GM21528 (cell line): ENCODE measurements at regions not wholly inside any gene's neighbourhood (a gene's known extent, or its start where the extent isn't known, plus 50 kb on each side); places are given as distances from the start of the nearest gene placed in this dataset.
A peak's percentile ranks its signal among the peaks of the same experiment; 100 is the strongest.

Experiments
- ATAC-seq: cut with Tn5 transposase; IDR thresholded peaks from one replicate; pipeline ENCODE4 v1.9.1; 2021; ENCODE audit warnings: mild to moderate bottlenecking, moderate library complexity; ENCODE audit not compliant: unreplicated experiment, low FRiP score

DNA sequence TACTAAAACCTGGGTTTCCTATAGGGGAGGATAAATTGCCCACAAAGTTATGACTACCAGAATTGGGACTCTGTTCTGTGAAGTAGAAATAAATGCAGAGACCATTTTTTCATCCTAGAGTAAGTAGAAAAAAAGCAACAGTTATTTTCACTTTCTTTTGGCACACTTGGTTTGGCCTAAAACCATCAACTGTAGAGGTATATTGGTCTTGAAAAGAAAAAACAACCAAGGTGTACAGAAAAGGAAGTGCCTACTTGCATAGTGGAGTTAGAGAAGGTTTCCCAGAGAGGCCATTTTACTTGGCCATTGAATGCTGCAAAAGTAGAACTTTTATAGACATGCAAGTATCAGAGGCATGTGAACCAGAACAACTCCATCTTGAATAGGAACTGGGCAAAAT, 89.4 kb upstream of the TACR1 start:
- peak; percentile 46 for ATAC-seq

DNA sequence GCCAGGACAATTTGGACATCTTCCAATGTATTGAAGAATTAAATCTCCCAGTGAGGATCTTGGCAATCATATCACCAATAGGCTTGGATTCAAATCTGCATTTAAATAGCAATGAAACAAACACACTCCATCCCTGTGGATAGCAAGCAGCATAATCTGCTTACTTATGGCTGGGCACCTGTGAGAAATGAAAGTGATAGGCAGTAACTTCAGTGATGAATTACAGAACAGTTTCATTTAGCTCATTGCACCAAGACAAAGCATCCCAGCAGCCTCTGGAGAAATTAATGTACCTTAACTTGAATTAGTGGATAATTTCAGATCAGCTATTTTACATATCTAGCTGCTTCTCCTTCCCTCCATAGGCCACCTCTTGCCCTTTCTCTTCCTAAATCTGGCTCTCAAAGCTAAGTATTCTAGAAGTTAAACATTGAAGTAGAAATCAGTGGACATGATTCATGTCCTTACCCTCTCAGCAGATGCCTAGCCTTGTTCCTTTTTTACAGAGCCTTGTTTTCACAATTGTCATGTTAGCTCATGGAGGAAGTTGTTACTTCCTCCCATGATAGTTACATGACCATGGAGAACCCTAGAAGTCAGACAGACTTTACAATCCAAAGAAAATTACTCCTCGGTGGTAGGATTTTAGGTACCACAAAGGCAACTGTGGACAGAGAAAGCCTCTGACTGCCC, 88.5 kb upstream of the TACR1 start:
- peak; percentile 72 for ATAC-seq

GRCh38 chr2:75284345-75284744, 85.0 kb upstream of the TACR1 start:
- ATAC-seq: no peak

DNA sequence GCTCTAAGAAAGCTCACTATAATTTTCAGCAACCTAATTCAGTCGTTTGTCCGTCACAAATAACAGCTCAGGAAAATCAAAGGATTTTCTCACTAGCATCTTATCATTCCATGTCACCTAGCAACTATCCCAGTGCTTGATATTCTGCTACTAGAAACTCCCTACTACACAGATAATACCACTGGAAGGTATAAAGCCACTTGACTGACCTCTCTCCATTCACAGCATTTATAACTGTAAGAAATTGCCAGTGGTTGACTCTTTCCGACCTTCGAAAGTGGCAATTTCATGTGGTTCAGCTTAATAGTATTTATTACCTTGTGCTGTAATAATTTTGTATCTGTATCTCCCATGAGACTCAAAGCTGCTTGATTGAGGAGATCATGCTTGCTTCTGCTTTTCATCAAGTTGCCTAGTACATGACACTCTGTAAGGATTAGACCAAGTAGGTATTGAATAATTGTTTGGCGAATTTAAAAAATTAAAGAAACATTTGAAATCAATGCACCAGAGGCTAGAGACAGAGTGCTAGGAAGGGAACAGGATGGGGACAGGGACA, 79.6 kb upstream of the TACR1 start:
- no peak for ATAC-seq

DNA sequence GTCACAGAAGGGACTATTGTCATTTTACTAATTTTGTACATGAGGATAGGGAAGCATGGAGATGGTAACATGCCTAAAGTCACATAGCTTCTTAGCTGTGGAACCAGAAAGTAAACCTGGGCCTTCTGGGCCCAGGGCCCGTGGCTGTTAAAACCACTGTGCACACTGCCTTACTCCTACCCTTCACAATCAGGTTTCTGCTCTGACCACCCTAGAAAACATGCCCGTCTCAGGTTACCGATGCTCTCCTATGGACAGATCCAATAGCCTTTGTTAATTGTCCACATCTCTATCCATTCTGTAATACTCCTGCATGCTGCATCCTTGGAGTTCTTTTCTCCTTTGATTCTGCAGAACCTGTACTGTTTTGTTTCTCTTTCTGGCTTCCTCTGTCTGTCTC, 79.0 kb upstream of the TACR1 start:
- no peak for ATAC-seq

DNA sequence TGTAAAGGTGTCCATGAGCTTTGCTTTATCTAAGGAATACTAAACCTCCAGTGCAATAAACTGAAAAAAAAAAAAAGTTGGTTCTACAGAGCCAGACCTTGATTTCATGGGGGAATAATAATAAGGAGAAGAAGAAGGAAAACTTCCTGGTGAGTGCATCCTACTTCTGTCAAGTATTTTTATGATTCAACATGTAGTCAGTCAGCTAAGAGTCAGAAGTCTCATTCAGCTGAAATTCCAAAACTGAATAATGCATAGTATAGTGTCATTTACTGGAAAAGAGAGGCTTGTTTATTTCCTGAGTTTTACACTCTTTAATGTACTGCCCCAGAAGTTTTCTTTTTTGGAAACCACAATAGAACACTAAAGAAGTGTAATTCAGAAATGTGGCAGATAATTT, 77.8 kb upstream of the TACR1 start:
- no peak for ATAC-seq

- no peak for ATAC-seq
Observed at GRCh38 chr2:75276093-75277029, 77.0 kb upstream of the TACR1 start.

DNA sequence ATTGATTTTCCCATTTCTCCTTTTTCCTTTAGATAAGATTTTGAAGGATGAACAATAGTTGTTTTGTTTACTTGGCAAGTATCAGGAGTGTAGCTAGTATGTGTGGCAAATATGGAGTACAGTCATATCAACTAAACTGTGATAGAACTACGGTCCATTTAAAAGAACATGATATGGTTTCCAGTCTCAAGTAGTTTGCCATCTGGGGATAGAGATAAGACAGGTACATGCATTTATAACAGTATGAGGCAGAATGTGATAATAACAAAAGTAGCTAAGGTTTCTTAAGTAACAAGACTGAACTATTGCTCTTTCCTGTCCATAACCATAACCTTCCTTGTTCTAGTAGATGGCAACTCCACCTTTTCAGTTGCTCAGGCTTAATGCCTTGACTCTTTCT, 75.6 kb upstream of the TACR1 start:
- no peak for ATAC-seq

GRCh38 chr2:75268112-75268511, 68.8 kb upstream of the TACR1 start:
- no peak for ATAC-seq

DNA sequence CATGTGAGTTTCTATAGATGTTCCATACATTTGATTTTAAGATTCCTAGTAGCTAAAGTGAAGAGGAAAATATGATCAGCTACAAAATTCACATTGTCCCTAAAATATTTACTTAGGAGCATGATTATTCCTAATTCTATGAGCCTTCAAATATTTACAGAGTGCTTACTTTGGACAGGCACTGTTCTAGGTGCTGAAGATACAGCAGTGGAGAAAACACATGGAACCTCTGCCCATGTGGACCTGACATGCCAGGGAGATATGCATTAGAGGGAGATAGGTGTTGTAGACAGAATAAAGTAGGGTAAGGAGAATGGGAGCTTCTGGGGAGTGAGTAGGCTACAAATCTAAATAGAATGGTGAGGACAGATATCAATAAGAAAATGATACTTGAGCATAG, 62.6 kb upstream of the TACR1 start:
- no peak for ATAC-seq

- no peak for ATAC-seq
Observed at GRCh38 chr2:75260946-75261345, 61.6 kb upstream of the TACR1 start.

GRCh38 chr2:75258620-75259019, 59.3 kb upstream of the TACR1 start:
- ATAC-seq: no peak

DNA sequence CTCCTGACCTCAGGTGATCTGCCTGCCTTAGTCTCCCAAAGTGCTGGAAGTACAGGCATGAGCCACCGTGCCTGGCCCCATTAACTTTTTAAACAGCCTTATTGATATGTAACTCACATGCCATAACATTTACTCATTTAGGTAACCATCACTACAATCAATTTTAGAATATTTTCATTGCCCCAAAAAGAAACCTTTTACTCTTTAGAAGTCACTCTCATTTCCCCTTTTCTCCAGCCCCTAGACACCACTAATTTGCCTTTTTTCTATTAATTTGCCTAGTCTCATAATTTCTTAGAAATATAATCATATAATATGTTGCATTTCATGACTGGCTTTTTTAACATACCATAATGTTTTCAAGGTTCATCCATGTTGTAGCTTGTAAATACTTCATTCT, 57.2 kb upstream of the TACR1 start:
- ATAC-seq: no peak

DNA sequence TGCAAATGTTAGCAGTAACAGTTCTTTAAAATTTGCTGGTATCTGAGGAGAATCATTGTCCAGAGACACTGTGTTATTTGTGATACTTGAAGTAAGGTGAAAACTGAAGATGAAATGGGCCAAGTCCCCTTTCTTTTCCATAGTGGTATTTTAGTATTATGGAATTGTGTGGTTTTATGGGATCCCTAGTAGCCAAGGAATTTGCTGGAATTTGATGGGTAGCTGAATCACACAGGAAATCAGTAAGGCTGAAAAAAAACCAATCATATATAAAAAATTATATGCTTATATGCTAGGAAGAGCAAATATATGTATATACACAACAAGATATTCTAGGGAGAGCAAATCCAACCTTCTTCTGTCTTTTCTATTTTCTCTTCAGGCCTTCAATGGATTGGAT, 54.2 kb upstream of the TACR1 start:
- ATAC-seq: no peak

GRCh38 chr2:75251896-75252295, 52.6 kb upstream of the TACR1 start:
- ATAC-seq: no peak
